Stimulated activated CD4-positive, alpha-beta T cell treated with anti-CD3 and anti-CD28 coated beads, Interleukin-15, amount 100 ng/mL, for 48 hours (primary cell): ENCODE measurements at regions not wholly inside any gene's neighbourhood (a gene's known extent, or its start where the extent isn't known, plus 50 kb on each side); places are given as distances from the start of the nearest gene placed in this dataset.
"Not testable (repeated sequence)": the region's sequence is repeated elsewhere in the genome, so short reads cannot be mapped to it uniquely, and the experiment has no call there.

Experiments used
- DNase-seq, 2 donors: peaks; one replicate each; pipeline ENCODE4 v3.0.0-alpha.2; 2020; ENCODE audit warnings: low read depth in 2 of 2

GRCh38 chr2:176924909-176925534 lies 287.6 kb upstream of the HNRNPA3 start:
- no peak for DNase-seq

GRCh38 chr2:176926453-176926852 lies 286.1 kb upstream of the HNRNPA3 start:
- DNase-seq, result no peak

- DNase-seq, result not testable (repeated sequence)
These were observed 283.2 kb upstream of the HNRNPA3 start for GRCh38 chr2:176929387-176929786.

GRCh38 chr2:176931588-176932563 lies 280.7 kb upstream of the HNRNPA3 start:
- no peak for DNase-seq

- no peak for DNase-seq
These were observed 278.5 kb upstream of the HNRNPA3 start for GRCh38 chr2:176934131-176934530.

GRCh38 chr2:176934869-176935415 lies 277.7 kb upstream of the HNRNPA3 start:
- no peak for DNase-seq

GRCh38 chr2:176935543-176936102 lies 277.0 kb upstream of the HNRNPA3 start:
- no peak for DNase-seq

GRCh38 chr2:176936410-176936809 lies 276.2 kb upstream of the HNRNPA3 start:
- DNase-seq, result no peak

- no peak for DNase-seq
These were observed 267.6 kb upstream of the HNRNPA3 start for GRCh38 chr2:176944998-176945397.

- no peak for DNase-seq
These were observed 264.8 kb upstream of the HNRNPA3 start for GRCh38 chr2:176947754-176948153.

GRCh38 chr2:176951218-176951617 lies 261.4 kb upstream of the HNRNPA3 start:
- DNase-seq, result not testable (repeated sequence)

GRCh38 chr2:176956791-176957190 lies 255.8 kb upstream of the HNRNPA3 start:
- no peak for DNase-seq

GRCh38 chr2:176959614-176960013 lies 253.0 kb upstream of the HNRNPA3 start:
- no peak for DNase-seq

GRCh38 chr2:176960061-176960460 lies 252.5 kb upstream of the HNRNPA3 start:
- no peak for DNase-seq

- no peak for DNase-seq
These were observed 251.7 kb upstream of the HNRNPA3 start for GRCh38 chr2:176960736-176961520.

- DNase-seq, result no peak
These were observed 250.6 kb upstream of the HNRNPA3 start for GRCh38 chr2:176961775-176962619.

GRCh38 chr2:176963568-176964287 lies 248.9 kb upstream of the HNRNPA3 start:
- no peak for DNase-seq

GRCh38 chr2:176967911-176968450 lies 244.6 kb upstream of the HNRNPA3 start:
- DNase-seq, result no peak

GRCh38 chr2:176969642-176970359 lies 242.8 kb upstream of the HNRNPA3 start:
- DNase-seq, result no peak
